CD4-positive, alpha-beta memory T cell (primary cell): ENCODE measurements at regions not wholly inside any gene's neighbourhood (a gene's known extent, or its start where the extent isn't known, plus 50 kb on each side); places are given as distances from the start of the nearest gene placed in this dataset.
"Not testable (repeated sequence)": the region's sequence is repeated elsewhere in the genome, so short reads cannot be mapped to it uniquely, and the experiment has no call there.

Experiments
- CTCF ChIA-PET: fragments of 350-600 bp; sonication (Branson Sonifier 250); formaldehyde crosslinking; loops from one replicate; lab custom pipeline; 2021; ENCODE audit warnings: inconsistent platforms; ENCODE audit not compliant: partially characterized antibody; lab: Charles Lee
- POLR2A ChIA-PET: fragments of 350-600 bp; sonication (Branson Sonifier 250); formaldehyde crosslinking; loops from one replicate; lab custom pipeline; 2021; ENCODE audit not compliant: partially characterized antibody; lab: Charles Lee
- DNase-seq, 5 donors: peaks; one replicate each; pipeline versions ENCODE4 v3.0.0 to v3.0.0-alpha.2; 2020 to 2022; ENCODE audit warnings: mixed read lengths in 1 of 5
- H3K27ac ChIP-seq: one replicate; pipeline ENCODE4 v1.7.0; 2013; ENCODE audit warnings: low read depth, low read length
- H3K27me3 ChIP-seq: 2 replicates; pipeline ENCODE4 v1.7.0; 2013; ENCODE audit warnings: mild to moderate bottlenecking, low read length, moderate library complexity; ENCODE audit not compliant: insufficient read depth
- H3K36me3 ChIP-seq: 2 replicates; pipeline ENCODE4 v1.7.0; 2013; ENCODE audit warnings: mild to moderate bottlenecking, low read length, moderate library complexity; ENCODE audit not compliant: insufficient read depth
- H3K4me1 ChIP-seq: 2 replicates; pipeline ENCODE4 v1.7.0; 2013; ENCODE audit warnings: mild to moderate bottlenecking, low read length, moderate library complexity; ENCODE audit not compliant: insufficient read depth
- H3K4me3 ChIP-seq, 2 donors: one replicate each; pipeline ENCODE4 v1.7.0; 2013; ENCODE audit warnings: low read length in 2 of 2, mild to moderate bottlenecking in 1 of 2
- H3K9me3 ChIP-seq, 2 donors: one replicate each; pipeline ENCODE4 v1.7.0; 2013; ENCODE audit warnings: low read length in 2 of 2, control low read depth in 1 of 2; ENCODE audit not compliant: control insufficient read depth in 1 of 2
- H3K27ac Mint-ChIP-seq, 7 donors: one replicate each; pipeline ENCODE4 v1.8.0; 2020 to 2021; ENCODE audit warnings: mixed read lengths in 7 of 7, mild to moderate bottlenecking in 6 of 7, inconsistent platforms in 3 of 7, moderate library complexity in 3 of 7
- H3K27me3 Mint-ChIP-seq, 2 donors: one replicate each; pipeline ENCODE4 v1.8.0; 2020 to 2021; ENCODE audit warnings: mixed read lengths in 2 of 2
- H3K36me3 Mint-ChIP-seq, 2 donors: one replicate each; pipeline ENCODE4 v1.8.0; 2020 to 2021; ENCODE audit warnings: mixed read lengths in 2 of 2, inconsistent platforms in 1 of 2, mild to moderate bottlenecking in 1 of 2
- H3K4me1 Mint-ChIP-seq, 4 donors: one replicate each; pipeline ENCODE4 v1.8.0; 2020 to 2021; ENCODE audit warnings: mixed read lengths in 4 of 4, mild to moderate bottlenecking in 1 of 4
- H3K4me3 Mint-ChIP-seq, 8 donors: one replicate each; pipeline ENCODE4 v1.8.0; 2020 to 2021; ENCODE audit warnings: mixed read lengths in 8 of 8, mild to moderate bottlenecking in 7 of 8, moderate library complexity in 6 of 8, inconsistent platforms in 3 of 8
- H3K9me3 Mint-ChIP-seq, 8 donors: one replicate each; pipeline ENCODE4 v1.8.0; 2020 to 2021; ENCODE audit warnings: mixed read lengths in 8 of 8, mild to moderate bottlenecking in 5 of 8, inconsistent platforms in 3 of 8, moderate library complexity in 1 of 8
- intact Hi-C: fragments of 100-400 bp; cut with micrococcal nuclease; formaldehyde crosslinking; loops from one replicate; pipeline ENCODE4 v1.15.1; 2023

- no peaks in the 10 kb centered on the region for H3K27me3 ChIP-seq
- no peak overlapping the region for H3K4me3 ChIP-seq
- ChIA-PET CTCF (no interaction called here), POLR2A (no interaction called here)
- H3K27ac ChIP-seq, result no peak overlapping the region
- intact Hi-C loops, result no loop called here
- H3K4me3 Mint-ChIP-seq, result no peak overlapping the region
- H3K36me3 Mint-ChIP-seq, result no peaks in the 10 kb centered on the region
- H3K9me3 Mint-ChIP-seq, result peaks cover 0 to 6% (median 4%) of the 10 kb centered on the region in 8 donors
- H3K36me3 ChIP-seq, result no peaks in the 10 kb centered on the region
- DNase-seq, result no peak
- H3K9me3 ChIP-seq, result no peaks in the 10 kb centered on the region
- no peaks in the 10 kb centered on the region for H3K4me1 Mint-ChIP-seq
- peaks cover 0 to 1% of the 10 kb centered on the region in 2 donors for H3K27me3 Mint-ChIP-seq
- H3K4me1 ChIP-seq, result no peaks in the 10 kb centered on the region
- no peak overlapping the region for H3K27ac Mint-ChIP-seq
Measured at GRCh38 chr6:19892260-19892659, 55.1 kb downstream of the ID4 start.

GRCh38 chr6:19895866-19896692 is 58.9 kb downstream of the ID4 start:
- Mint-ChIP-seq H3K27ac (no peak overlapping the region), H3K4me1 (no peaks in the 10 kb centered on the region), H3K4me3 (no peak overlapping the region), H3K27me3 (no peaks in the 10 kb centered on the region), H3K9me3 (peaks cover 0 to 7% (median 4%) of the 10 kb centered on the region in 8 donors), H3K36me3 (no peaks in the 10 kb centered on the region)
- Histone ChIP-seq H3K9me3 (no peaks in the 10 kb centered on the region), H3K36me3 (no peaks in the 10 kb centered on the region), H3K4me3 (no peak overlapping the region), H3K27me3 (no peaks in the 10 kb centered on the region), H3K27ac (no peak overlapping the region), H3K4me1 (no peaks in the 10 kb centered on the region)
- intact Hi-C loops, result no loop called here
- POLR2A ChIA-PET, result no interaction called here
- CTCF ChIA-PET, result no interaction called here
- DNase-seq, result no peak

GRCh38 chr6:19896693-19897010 is 59.5 kb downstream of the ID4 start:
- POLR2A ChIA-PET, result no interaction called here
- no peaks in the 10 kb centered on the region for H3K9me3 ChIP-seq
- no peaks in the 10 kb centered on the region for H3K36me3 ChIP-seq
- H3K27me3 ChIP-seq, result no peaks in the 10 kb centered on the region
- H3K4me1 Mint-ChIP-seq, result no peaks in the 10 kb centered on the region
- CTCF ChIA-PET, result no interaction called here
- no peak for DNase-seq
- no peaks in the 10 kb centered on the region for H3K36me3 Mint-ChIP-seq
- no peak overlapping the region for H3K27ac ChIP-seq
- H3K4me3 Mint-ChIP-seq, result no peak overlapping the region
- no peak overlapping the region for H3K27ac Mint-ChIP-seq
- intact Hi-C loops, result no loop called here
- H3K4me1 ChIP-seq, result no peaks in the 10 kb centered on the region
- no peaks in the 10 kb centered on the region for H3K27me3 Mint-ChIP-seq
- no peak overlapping the region for H3K4me3 ChIP-seq
- peaks cover 0 to 10% (median 5%) of the 10 kb centered on the region in 8 donors for H3K9me3 Mint-ChIP-seq

GRCh38 chr6:19898141-19898740 is 61.1 kb downstream of the ID4 start:
- Histone ChIP-seq H3K27me3 (no peaks in the 10 kb centered on the region), H3K4me1 (no peaks in the 10 kb centered on the region), H3K9me3 (no peaks in the 10 kb centered on the region), H3K4me3 (no peak overlapping the region), H3K36me3 (no peaks in the 10 kb centered on the region), H3K27ac (no peak overlapping the region)
- POLR2A ChIA-PET, result interaction anchor here (0.6 kb wide), 1 partner anchor 9 kb away, joined by 4 read pairs; no protein-coding TSS in a partner anchor
- H3K36me3 Mint-ChIP-seq, result no peaks in the 10 kb centered on the region
- H3K4me1 Mint-ChIP-seq, result no peaks in the 10 kb centered on the region
- H3K27ac Mint-ChIP-seq, result no peak overlapping the region
- intact Hi-C loops, result no loop called here
- peaks cover 0 to 16% (median 6%) of the 10 kb centered on the region in 8 donors for H3K9me3 Mint-ChIP-seq
- no peak overlapping the region for H3K4me3 Mint-ChIP-seq
- DNase-seq, result no peak
- H3K27me3 Mint-ChIP-seq, result no peaks in the 10 kb centered on the region
- CTCF ChIA-PET, result no interaction called here

- Histone ChIP-seq H3K9me3 (no peaks in the 10 kb centered on the region), H3K27me3 (no peaks in the 10 kb centered on the region), H3K36me3 (no peaks in the 10 kb centered on the region), H3K4me3 (no peak overlapping the region), H3K27ac (no peak overlapping the region), H3K4me1 (no peaks in the 10 kb centered on the region)
- intact Hi-C loops, result no loop called here
- H3K36me3 Mint-ChIP-seq, result peaks cover 0 to 2% of the 10 kb centered on the region in 2 donors
- ChIA-PET POLR2A (no interaction called here), CTCF (interaction anchor here (0.6 kb wide), 1 partner anchor 12 kb away, joined by 4 read pairs; no protein-coding TSS in a partner anchor)
- peaks cover 0 to 20% (median 7%) of the 10 kb centered on the region in 8 donors for H3K9me3 Mint-ChIP-seq
- DNase-seq, result no peak
- no peak overlapping the region for H3K27ac Mint-ChIP-seq
- H3K4me1 Mint-ChIP-seq, result no peaks in the 10 kb centered on the region
- no peak overlapping the region for H3K4me3 Mint-ChIP-seq
- peaks cover 0 to 3% of the 10 kb centered on the region in 2 donors for H3K27me3 Mint-ChIP-seq
Measured at GRCh38 chr6:19902201-19902600, 65.0 kb downstream of the ID4 start.

GRCh38 chr6:19904408-19904807 is 67.2 kb downstream of the ID4 start:
- H3K4me1 Mint-ChIP-seq, CTCF ChIA-PET, H3K36me3 Mint-ChIP-seq, H3K27me3 ChIP-seq, POLR2A ChIA-PET, H3K27ac ChIP-seq, DNase-seq, H3K27ac Mint-ChIP-seq, H3K4me1 ChIP-seq, intact Hi-C loops, H3K4me3 ChIP-seq, H3K36me3 ChIP-seq, H3K27me3 Mint-ChIP-seq, H3K9me3 ChIP-seq, H3K4me3 Mint-ChIP-seq: not testable (repeated sequence)
- H3K9me3 Mint-ChIP-seq, result peaks cover 0 to 20% (median 5%) of the 10 kb centered on the region in 8 donors

GRCh38 chr6:19905584-19905983 is 68.4 kb downstream of the ID4 start:
- Mint-ChIP-seq H3K9me3 (peaks cover 0 to 17% (median 5%) of the 10 kb centered on the region in 8 donors), H3K4me1 (no peaks in the 10 kb centered on the region), H3K4me3 (no peak overlapping the region), H3K27ac (no peak overlapping the region), H3K27me3 (peaks cover 0 to 3% of the 10 kb centered on the region in 2 donors), H3K36me3 (peaks cover 0 to 2% of the 10 kb centered on the region in 2 donors)
- Histone ChIP-seq H3K9me3 (no peaks in the 10 kb centered on the region), H3K4me3 (no peak overlapping the region), H3K27ac (no peak overlapping the region), H3K36me3 (no peaks in the 10 kb centered on the region), H3K4me1 (no peaks in the 10 kb centered on the region), H3K27me3 (no peaks in the 10 kb centered on the region)
- ChIA-PET CTCF (no interaction called here), POLR2A (no interaction called here)
- DNase-seq, result no peak
- intact Hi-C loops, result no loop called here
